ENCODE measurements at regions not wholly inside any gene's neighbourhood (a gene's known extent, or its start where the extent isn't known, plus 50 kb on each side); places are given as distances from the start of the nearest gene placed in this dataset.
A peak's percentile ranks its signal among the peaks of the same experiment; 100 is the strongest.

- Histone ChIP-seq H3K4me2 (no peak overlapping the region), H4K20me1 (ENCODE audit: insufficient read depth) (no peaks in the 10 kb centered on the region), H2AFZ (ENCODE audit: low read depth) (no peak overlapping the region), H3K4me3 (ENCODE audit: low read depth in 2 of 2, low read length in 1 of 2) (no peak overlapping the region), H3K9me2 (no peaks in the 10 kb centered on the region), H3K27ac (ENCODE audit: low read depth in 2 of 2, low read length in 1 of 2) (no peak overlapping the region), H3K79me2 (ENCODE audit: insufficient read depth) (no peaks in the 10 kb centered on the region), H3K9me3 (no peaks in the 10 kb centered on the region), H3K27me3 (ENCODE audit: insufficient read depth) (no peaks in the 10 kb centered on the region), H3K4me1 (ENCODE audit: control insufficient read depth in 1 of 2, insufficient read depth in 2 of 2, low read depth in 1 of 2, low read length in 1 of 2) (peaks cover 0 to 3% of the 10 kb centered on the region in 2 experiments; a peak in 1 of 4 replicates), H3F3A (replicated peaks; ENCODE audit: insufficient read depth) (no peaks in the 10 kb centered on the region), H3K9ac (no peak overlapping the region), H3K36me3 (replicated peaks in 1 of 2; ENCODE audit: control insufficient read depth in 1 of 2, insufficient read depth in 2 of 2, low read length in 1 of 2) (no peaks in the 10 kb centered on the region)
- 61% methylated on average over 8 of the region's 8 CpGs for WGBS (ENCODE audit: low lambda C conversion rate)
- ChIA-PET POLR2A (no interaction called here), CTCF (interaction anchor here (0.7 to 1.9 kb wide), 10 partner anchors 8 to 363 kb away, joined by 3 to 16 read pairs (median 4); no protein-coding TSS in a partner anchor)
- DNase-seq: no peak
- no peak for TF ChIP-seq SIN3A (IDR thresholded peaks at IDR 0.05; ENCODE audit: borderline replicate concordance, low read depth, low read length)
- TF ChIP-seq RXRA (IDR thresholded peaks at IDR 0.05; ENCODE audit: borderline replicate concordance, low read depth): no peak
- TF ChIP-seq EZH2phosphoT487 (IDR thresholded peaks at IDR 0.05; ENCODE audit: borderline replicate concordance, low read depth): no peak
- no peak for TF ChIP-seq GATA2 (CRISPR knock-in tag; IDR thresholded peaks at IDR 0.05)
- no peak for TF ChIP-seq YY1 (IDR thresholded peaks at IDR 0.05; ENCODE audit: low read depth)
- TF ChIP-seq, protein P1, sequence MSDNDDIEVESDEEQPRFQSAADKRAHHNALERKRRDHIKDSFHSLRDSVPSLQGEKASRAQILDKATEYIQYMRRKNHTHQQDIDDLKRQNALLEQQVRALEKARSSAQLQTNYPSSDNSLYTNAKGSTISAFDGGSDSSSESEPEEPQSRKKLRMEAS (IDR thresholded peaks at IDR 0.05; ENCODE audit: low read depth): no peak
- TF ChIP-seq NRF1 (IDR thresholded peaks at IDR 0.05; ENCODE audit: low read depth, low read length): no peak
- no peak for TF ChIP-seq USF1 (IDR thresholded peaks at IDR 0.05; ENCODE audit: borderline replicate concordance, low read depth)
- TF ChIP-seq EP300 (IDR thresholded peaks at IDR 0.05; ENCODE audit: borderline replicate concordance in 1 of 2, low read depth in 1 of 2, low read length in 1 of 2): no peak
- TF ChIP-seq MEF2A (IDR thresholded peaks at IDR 0.05; ENCODE audit: borderline replicate concordance, low read depth): no peak
- TF ChIP-seq MXI1 (IDR thresholded peaks at IDR 0.05; ENCODE audit: low read depth, low read length): no peak
- TF ChIP-seq, protein P2, sequence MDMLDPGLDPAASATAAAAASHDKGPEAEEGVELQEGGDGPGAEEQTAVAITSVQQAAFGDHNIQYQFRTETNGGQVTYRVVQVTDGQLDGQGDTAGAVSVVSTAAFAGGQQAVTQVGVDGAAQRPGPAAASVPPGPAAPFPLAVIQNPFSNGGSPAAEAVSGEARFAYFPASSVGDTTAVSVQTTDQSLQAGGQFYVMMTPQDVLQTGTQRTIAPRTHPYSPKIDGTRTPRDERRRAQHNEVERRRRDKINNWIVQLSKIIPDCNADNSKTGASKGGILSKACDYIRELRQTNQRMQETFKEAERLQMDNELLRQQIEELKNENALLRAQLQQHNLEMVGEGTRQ (IDR thresholded peaks at IDR 0.05; ENCODE audit: borderline replicate concordance, low read depth, low read length): no peak
- no peak for TF ChIP-seq TAF1 (IDR thresholded peaks at IDR 0.05; ENCODE audit: borderline replicate concordance, low read depth, low read length)
These were observed 96.1 kb downstream of the ANKRD10 start for GRCh38 chr13:110818747-110819146.

GRCh38 chr13:110819203-110820014 lies 95.5 kb downstream of the ANKRD10 start:
- Histone ChIP-seq H3K36me3 (replicated peaks in 1 of 2; ENCODE audit: control insufficient read depth in 1 of 2, insufficient read depth in 2 of 2, low read length in 1 of 2) (no peaks in the 10 kb centered on the region), H3K79me2 (ENCODE audit: insufficient read depth) (no peaks in the 10 kb centered on the region), H2AFZ (ENCODE audit: low read depth) (no peak overlapping the region), H3F3A (replicated peaks; ENCODE audit: insufficient read depth) (no peaks in the 10 kb centered on the region), H3K9me2 (no peaks in the 10 kb centered on the region), H3K9me3 (no peaks in the 10 kb centered on the region), H3K4me2 (no peak overlapping the region), H3K27ac (ENCODE audit: low read depth in 2 of 2, low read length in 1 of 2) (no peak overlapping the region), H3K9ac (no peak overlapping the region), H3K4me1 (ENCODE audit: control insufficient read depth in 1 of 2, insufficient read depth in 2 of 2, low read depth in 1 of 2, low read length in 1 of 2) (peaks cover 0 to 3% of the 10 kb centered on the region in 2 experiments; a peak in 1 of 4 replicates), H3K4me3 (ENCODE audit: low read depth in 2 of 2, low read length in 1 of 2) (peak overlapping the region in 1 of 2 experiments; percentile 9; a peak in 1 of 4 replicates), H3K27me3 (ENCODE audit: insufficient read depth) (no peaks in the 10 kb centered on the region), H4K20me1 (ENCODE audit: insufficient read depth) (no peaks in the 10 kb centered on the region)
- 36% methylated on average over 16 of the region's 17 CpGs for WGBS (ENCODE audit: low lambda C conversion rate)
- peak; percentile 93 for DNase-seq
- POLR2A ChIA-PET: no interaction called here
- TF ChIP-seq, protein P1 (IDR thresholded peaks at IDR 0.05; ENCODE audit: low read depth): peak; percentile 30; the same call in 1 of the 2 replicates
- TF ChIP-seq, protein P3, sequence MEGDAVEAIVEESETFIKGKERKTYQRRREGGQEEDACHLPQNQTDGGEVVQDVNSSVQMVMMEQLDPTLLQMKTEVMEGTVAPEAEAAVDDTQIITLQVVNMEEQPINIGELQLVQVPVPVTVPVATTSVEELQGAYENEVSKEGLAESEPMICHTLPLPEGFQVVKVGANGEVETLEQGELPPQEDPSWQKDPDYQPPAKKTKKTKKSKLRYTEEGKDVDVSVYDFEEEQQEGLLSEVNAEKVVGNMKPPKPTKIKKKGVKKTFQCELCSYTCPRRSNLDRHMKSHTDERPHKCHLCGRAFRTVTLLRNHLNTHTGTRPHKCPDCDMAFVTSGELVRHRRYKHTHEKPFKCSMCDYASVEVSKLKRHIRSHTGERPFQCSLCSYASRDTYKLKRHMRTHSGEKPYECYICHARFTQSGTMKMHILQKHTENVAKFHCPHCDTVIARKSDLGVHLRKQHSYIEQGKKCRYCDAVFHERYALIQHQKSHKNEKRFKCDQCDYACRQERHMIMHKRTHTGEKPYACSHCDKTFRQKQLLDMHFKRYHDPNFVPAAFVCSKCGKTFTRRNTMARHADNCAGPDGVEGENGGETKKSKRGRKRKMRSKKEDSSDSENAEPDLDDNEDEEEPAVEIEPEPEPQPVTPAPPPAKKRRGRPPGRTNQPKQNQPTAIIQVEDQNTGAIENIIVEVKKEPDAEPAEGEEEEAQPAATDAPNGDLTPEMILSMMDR (IDR thresholded peaks at IDR 0.05): peak; percentile 98
- TF ChIP-seq SMC3 (IDR thresholded peaks at IDR 0.05; ENCODE audit: low read depth, low read length) (peak; percentile 93), RAD21 (IDR thresholded peaks at IDR 0.05; ENCODE audit: low read length) (peak; percentile 92), EZH2phosphoT487 (IDR thresholded peaks at IDR 0.05; ENCODE audit: borderline replicate concordance, low read depth) (no peak)
- TF ChIP-seq, protein P2 (IDR thresholded peaks at IDR 0.05; ENCODE audit: borderline replicate concordance, low read depth, low read length): no peak
- CTCF ChIA-PET: interaction anchor here (0.7 to 1.9 kb wide), 11 partner anchors 9 to 226 kb away, joined by 3 to 16 read pairs (median 4); no protein-coding TSS in a partner anchor

Measured in SK-N-SH (cell line).